H1 (cell line): ENCODE measurements at regions not wholly inside any gene's neighbourhood (a gene's known extent, or its start where the extent isn't known, plus 50 kb on each side); places are given as distances from the start of the nearest gene placed in this dataset.

Experiments used
- CTCF ChIA-PET: fragments of 300-600 bp; sonication (Branson Sonifier 250); formaldehyde crosslinking; loops from one replicate; lab custom pipeline; 2021; ENCODE audit not compliant: partially characterized antibody; lab: Charles Lee
- POLR2A ChIA-PET: fragments of 300-600 bp; sonication (Branson Sonifier 250); formaldehyde crosslinking; loops from one replicate; lab custom pipeline; 2021; ENCODE audit warnings: inconsistent platforms; ENCODE audit not compliant: partially characterized antibody; lab: Charles Lee
- DNase-seq, 2 experiments: peaks; one replicate each; pipeline versions ENCODE4 v3.0.0 to v3.0.0-alpha.2; 2010 to 2022; ENCODE audit warnings: low spot score in 2 of 2, low read depth in 1 of 2, mixed read lengths in 1 of 2
- FAIRE-seq: peaks from 2 replicates; lab custom pipeline; 2011; peaks lifted over from hg19 to GRCh38; lab: Jason Lieb, UNC
- H2AFZ ChIP-seq: 2 replicates; pipeline ENCODE4 v1.8.1; 2012; ENCODE audit warnings: low read length, inconsistent platforms
- H2AK5ac ChIP-seq: 2 replicates; pipeline ENCODE4 v1.6.1; 2013; ENCODE audit warnings: low read depth, low read length
- H2BK120ac ChIP-seq: replicated peaks from 2 replicates; pipeline ENCODE3; 2013; ENCODE audit warnings: low read depth, low read length, inconsistent platforms
- H2BK12ac ChIP-seq: 2 replicates; pipeline ENCODE4 v1.6.1; 2013; ENCODE audit warnings: low read depth, low read length
- H2BK15ac ChIP-seq: 2 replicates; pipeline ENCODE4 v1.6.1; 2013; ENCODE audit warnings: low read length
- H2BK20ac ChIP-seq: 2 replicates; pipeline ENCODE4 v1.6.1; 2013; ENCODE audit warnings: low read length
- H2BK5ac ChIP-seq: 2 replicates; pipeline ENCODE4 v1.6.1; 2013; ENCODE audit warnings: low read depth, low read length
- H3K14ac ChIP-seq: 2 replicates; pipeline ENCODE4 v1.6.1; 2013; ENCODE audit warnings: inconsistent platforms; ENCODE audit not compliant: insufficient read length
- H3K18ac ChIP-seq: 2 replicates; pipeline ENCODE4 v1.6.1; 2013; ENCODE audit warnings: low read length; ENCODE audit errors: extremely low read depth
- H3K23ac ChIP-seq: 2 replicates; pipeline ENCODE4 v1.6.1; 2013; ENCODE audit warnings: inconsistent platforms; ENCODE audit not compliant: insufficient read length
- H3K23me2 ChIP-seq: 2 replicates; pipeline ENCODE4 v1.6.1; 2013; ENCODE audit warnings: low read depth, low read length
- H3K27ac ChIP-seq: 2 replicates; pipeline ENCODE4 v1.6.1; 2011; ENCODE audit warnings: low read depth, low read length, inconsistent platforms
- H3K27me3 ChIP-seq, 4 experiments: replicated peaks in 1 of 4; 1 replicate in 1 of 4; 2 replicates in 3 of 4; pipeline versions ENCODE4 v1.6.1 to v1.8.1; 2011 to 2013; ENCODE audit warnings: low read length in 3 of 4, mild to moderate bottlenecking in 3 of 4, inconsistent platforms in 2 of 4, mixed read lengths in 2 of 4, moderate library complexity in 1 of 4; ENCODE audit not compliant: control insufficient read depth in 3 of 4, insufficient read depth in 3 of 4; ENCODE audit errors: extremely low read depth in 1 of 4
- H3K36me3 ChIP-seq, 4 experiments: 2 replicates each; pipeline versions ENCODE4 v1.6.1 to v1.8.1; 2011 to 2013; ENCODE audit warnings: mild to moderate bottlenecking in 4 of 4, low read length in 3 of 4, moderate library complexity in 2 of 4, control low read depth in 1 of 4, inconsistent platforms in 1 of 4; ENCODE audit not compliant: insufficient read depth in 4 of 4, control insufficient read depth in 2 of 4
- H3K4ac ChIP-seq: replicated peaks from 2 replicates; pipeline ENCODE3; 2013; ENCODE audit warnings: low read length, low read depth, mixed read lengths, inconsistent platforms; ENCODE audit not compliant: insufficient read length
- H3K4me1 ChIP-seq, 4 experiments: replicated peaks in 1 of 4; 1 replicate in 1 of 4; 2 replicates in 3 of 4; pipeline versions ENCODE4 v1.6.1 to v1.8.1; 2011 to 2013; ENCODE audit warnings: low read length in 3 of 4, inconsistent platforms in 2 of 4, mixed read lengths in 1 of 4; ENCODE audit not compliant: insufficient read depth in 4 of 4, control insufficient read depth in 3 of 4
- H3K4me2 ChIP-seq, 2 experiments: 2 replicates each; pipeline versions ENCODE4 v1.6.1 to v1.8.1; 2011 to 2013; ENCODE audit warnings: low read depth in 2 of 2, low read length in 2 of 2, control low read depth in 1 of 2, inconsistent platforms in 1 of 2, mild to moderate bottlenecking in 1 of 2; ENCODE audit not compliant: insufficient read depth in 1 of 2
- H3K4me3 ChIP-seq, 4 experiments: fragments of 200-600, 300-600 bp in 1 of 4; sonication (generic), shearing (Covaris generic), sonication (Bioruptor Twin) in 1 of 4; 2 replicates each; pipeline versions ENCODE4 v1.5.1 to v1.8.1; 2011 to 2016; ENCODE audit warnings: low read length in 4 of 4, low read depth in 3 of 4, control low read depth in 2 of 4, inconsistent platforms in 2 of 4, mild to moderate bottlenecking in 2 of 4, mixed read lengths in 1 of 4, moderate library complexity in 1 of 4; ENCODE audit not compliant: insufficient read depth in 2 of 4; ENCODE audit errors: extremely low read depth in 1 of 4
- H3K56ac ChIP-seq: replicated peaks from 2 replicates; pipeline ENCODE3; 2013; ENCODE audit warnings: low read depth, mild to moderate bottlenecking, mixed read lengths, low read length, inconsistent platforms; ENCODE audit not compliant: insufficient read length
- H3K79me1 ChIP-seq: 2 replicates; pipeline ENCODE4 v1.6.1; 2013; ENCODE audit warnings: low read depth, low read length, control low read depth
- H3K79me2 ChIP-seq, 2 experiments: 2 replicates each; pipeline versions ENCODE4 v1.6.1 to v1.8.1; 2012 to 2013; ENCODE audit warnings: low read length in 2 of 2, mild to moderate bottlenecking in 2 of 2, inconsistent platforms in 1 of 2; ENCODE audit not compliant: insufficient read depth in 2 of 2, control insufficient read depth in 1 of 2
- H3K9ac ChIP-seq, 4 experiments: replicated peaks in 1 of 4; 1 replicate in 1 of 4; 2 replicates in 3 of 4; pipeline versions ENCODE4 v1.6.1 to v1.8.1; 2011 to 2013; ENCODE audit warnings: low read depth in 3 of 4, low read length in 3 of 4, control low read depth in 2 of 4, mild to moderate bottlenecking in 2 of 4, moderate library complexity in 2 of 4, inconsistent platforms in 1 of 4; ENCODE audit errors: extremely low read depth in 1 of 4
- H3K9me3 ChIP-seq, 2 experiments: 2 replicates each; pipeline versions ENCODE4 v1.6.1 to v1.8.1; 2012 to 2013; ENCODE audit warnings: mild to moderate bottlenecking in 2 of 2, moderate library complexity in 2 of 2, control low read depth in 1 of 2, inconsistent platforms in 1 of 2, low read depth in 1 of 2, low read length in 1 of 2, mixed read lengths in 1 of 2; ENCODE audit not compliant: insufficient read depth in 2 of 2
- H4K20me1 ChIP-seq, 2 experiments: replicated peaks in 1 of 2; 2 replicates each; pipeline versions ENCODE3 to v1.8.1; 2011 to 2013; ENCODE audit warnings: inconsistent platforms in 2 of 2, low read length in 2 of 2, mild to moderate bottlenecking in 1 of 2; ENCODE audit not compliant: insufficient read depth in 2 of 2, control insufficient read depth in 1 of 2
- H4K5ac ChIP-seq: 2 replicates; pipeline ENCODE4 v1.6.1; 2013; ENCODE audit warnings: low read length, low read depth, mixed read lengths, inconsistent platforms; ENCODE audit not compliant: insufficient read length
- H4K8ac ChIP-seq: 2 replicates; pipeline ENCODE4 v1.8.0; 2013; ENCODE audit warnings: mild to moderate bottlenecking, moderate library complexity, low read length, inconsistent platforms; ENCODE audit not compliant: insufficient read depth; ENCODE audit errors: extremely low read depth
- H4K91ac ChIP-seq: replicated peaks from 2 replicates; pipeline ENCODE3; 2013; ENCODE audit warnings: low read length, mixed read lengths, inconsistent platforms; ENCODE audit not compliant: insufficient read length
- BRCA1 ChIP-seq: IDR thresholded peaks from 2 replicates; pipeline ENCODE4 v1.6.1; 2012; ENCODE audit warnings: low read depth, low read length, improper control_type of control experiment
- CBX5 ChIP-seq: fragments of 300-800, 300-1000 bp; sonication (generic); IDR thresholded peaks from 2 replicates; pipeline ENCODE4 v1.7.1; 2016; ENCODE audit warnings: antibody characterized with exemption, low read length, low read depth
- CEBPB ChIP-seq: IDR thresholded peaks from 2 replicates; pipeline ENCODE4 v1.6.1; 2012; ENCODE audit warnings: low read depth, low read length
- CHD2 ChIP-seq: IDR thresholded peaks from 2 replicates; pipeline ENCODE4 v1.6.1; 2012; ENCODE audit warnings: low read length, improper control_type of control experiment
- E2F6 ChIP-seq: IDR thresholded peaks from 2 replicates; pipeline ENCODE4 v1.6.1; 2012; ENCODE audit warnings: inconsistent platforms
- EZH2 ChIP-seq: fragments of 200-600 bp; sonication (generic); IDR thresholded peaks from 2 replicates; pipeline ENCODE4 v1.7.1; 2012; ENCODE audit warnings: low read depth, mild to moderate bottlenecking, moderate library complexity, low read length, inconsistent platforms; ENCODE audit not compliant: severe bottlenecking
- GABPA ChIP-seq: IDR thresholded peaks from 2 replicates; pipeline ENCODE4 v1.6.1; 2011; ENCODE audit warnings: mild to moderate bottlenecking, low read length, moderate library complexity, borderline replicate concordance; ENCODE audit not compliant: insufficient read depth
- GTF2F1 ChIP-seq: IDR thresholded peaks from 2 replicates; pipeline ENCODE4 v1.6.1; 2012; ENCODE audit warnings: low read depth, low read length, improper control_type of control experiment, borderline replicate concordance
- JUND ChIP-seq: IDR thresholded peaks from 2 replicates; pipeline ENCODE4 v1.6.1; 2011; ENCODE audit warnings: mild to moderate bottlenecking, improper control_type of control experiment, low read length
- RAD21 ChIP-seq, 2 experiments: IDR thresholded peaks in 1 of 2; conservative IDR thresholded peaks in 1 of 2; 2 replicates each; pipeline ENCODE4 v1.6.1; 2011; ENCODE audit warnings: low read depth in 2 of 2, low read length in 2 of 2, improper control_type of control experiment in 1 of 2, inconsistent platforms in 1 of 2, mild to moderate bottlenecking in 1 of 2, moderate library complexity in 1 of 2
- RBBP5 ChIP-seq: IDR thresholded peaks from 2 replicates; pipeline ENCODE4 v1.7.1; 2012; ENCODE audit warnings: low read depth, mild to moderate bottlenecking, inconsistent platforms, low read length, moderate library complexity, borderline replicate concordance
- TCF12 ChIP-seq: IDR thresholded peaks from 2 replicates; pipeline ENCODE4 v1.6.1; 2011; ENCODE audit warnings: low read depth, mild to moderate bottlenecking, low read length
- WGBS, 2 experiments: shearing (Covaris generic) in 1 of 2; methylation state at CpG; one replicate each; pipeline versions ENCODE4 v1.1.6 to v1.1.7; 2013 to 2015; ENCODE audit warnings: low lambda C conversion rate in 2 of 2, mixed read lengths in 2 of 2, inconsistent platforms in 1 of 2, low coverage in 1 of 2, missing lambda C conversion rate in 1 of 2; ENCODE audit not compliant: insufficient replicate concordance in 2 of 2, insufficient coverage in 1 of 2, insufficient read length in 1 of 2; ENCODE audit errors: extremely low coverage in 1 of 2, missing lambda C conversion rate in 1 of 2; 5-methylcytosine and 5-hydroxymethylcytosine counted together

GRCh38 chr1:109818988-109819764, 55.5 kb upstream of the EPS8L3 start:
- Histone ChIP-seq H4K20me1 (no peaks in the 10 kb centered on the region), H3K36me3 (no peaks in the 10 kb centered on the region), H4K5ac (no peak overlapping the region), H2AK5ac (no peak overlapping the region), H4K91ac (no peak overlapping the region), H2BK120ac (no peak overlapping the region), H2AFZ (no peak overlapping the region), H3K4ac (no peak overlapping the region), H3K18ac (no peak overlapping the region), H3K79me1 (no peaks in the 10 kb centered on the region), H3K4me3 (no peak overlapping the region), H3K27me3 (no peaks in the 10 kb centered on the region; a peak in 1 of 7 replicates), H2BK20ac (no peak overlapping the region), H3K4me2 (no peak overlapping the region), H3K79me2 (no peaks in the 10 kb centered on the region), H3K4me1 (peaks cover 0 to 4% (median 0%) of the 10 kb centered on the region in 4 experiments; a peak in 1 of 7 replicates), H2BK5ac (no peak overlapping the region), H3K23me2 (no peaks in the 10 kb centered on the region), H3K56ac (no peak overlapping the region), H2BK15ac (no peak overlapping the region), H3K23ac (no peak overlapping the region), H3K9ac (no peak overlapping the region), H3K9me3 (peaks cover 6 to 9% of the 10 kb centered on the region in 2 experiments), H2BK12ac (no peak overlapping the region), H4K8ac (no peak overlapping the region; the same call in 1 of the 2 replicates), H3K27ac (no peak overlapping the region), H3K14ac (no peak overlapping the region)
- DNase-seq (peak in 1 of 2 experiments; percentile 38), FAIRE-seq (no peak)
- CTCF ChIA-PET = interaction anchor here (0.8 to 1.3 kb wide), 4 partner anchors 27 to 166 kb away, joined by 3 to 6 read pairs (median 4); partner anchors contain the start of gene AHCYL1
- POLR2A ChIA-PET = no interaction called here
- 79% methylated on average over 9 of the region's 9 CpGs; no CpG with 5 or more reads in 1 of the 2 experiments for WGBS, 2 experiments
- no peak for TF ChIP-seq CBX5
- no peak for TF ChIP-seq BRCA1
- TF ChIP-seq EZH2 = no peak
- TF ChIP-seq RBBP5 = no peak
- no peak for TF ChIP-seq CHD2
- TF ChIP-seq TCF12 = no peak
- no peak for TF ChIP-seq JUND
- TF ChIP-seq CEBPB = no peak
- no peak for TF ChIP-seq GABPA
- no peak for TF ChIP-seq E2F6
- TF ChIP-seq RAD21 (IDR thresholded peaks at IDR 0.05 in 1 of 2, conservative IDR thresholded peaks at IDR 0.05 in 1 of 2; ENCODE audit: low read depth in 2 of 2, low read length in 2 of 2) = no peak
- TF ChIP-seq GTF2F1 = no peak
